IMR-90 (cell line): ENCODE measurements at regions not wholly inside any gene's neighbourhood (a gene's known extent, or its start where the extent isn't known, plus 50 kb on each side); places are given as distances from the start of the nearest gene placed in this dataset.

ENCODE experiments used
- ATAC-seq: fragments of 200-7000 bp; cut with Tn5 transposase; 2 replicates; pipeline ENCODE4 v1.9.1; 2020; ENCODE audit warnings: low read depth, mild to moderate bottlenecking, moderate library complexity
- BruUV-seq: library from RNA; stranded (reverse); fragments of 400-500 nt; replicated peaks from 2 replicates; lab custom pipeline; 2021; lab: Mats Ljungman, UMichigan
- CTCF ChIA-PET: fragments of 300-600 bp; formaldehyde crosslinking; extraction: SDS; loops from one replicate; lab custom pipeline; 2021; ENCODE audit warnings: antibody characterized with exemption; lab: Yijun Ruan, JAX
- POLR2A ChIA-PET: fragments of 300-600 bp; sonication (Branson Sonifier 250); formaldehyde crosslinking; loops from one replicate; lab custom pipeline; 2022; ENCODE audit warnings: antibody characterized with exemption; ENCODE audit not compliant: unreplicated experiment; lab: Charles Lee
- DNase-seq: peaks from one replicate; pipeline ENCODE4 v3.0.0; 2013
- H2AFZ ChIP-seq: replicated peaks from 2 replicates; pipeline ENCODE3; 2013; ENCODE audit warnings: low read length, mild to moderate bottlenecking; ENCODE audit not compliant: poor library complexity
- H2AK5ac ChIP-seq: 2 replicates; pipeline ENCODE4 v1.6.1; 2013; ENCODE audit warnings: low read depth, low read length, inconsistent platforms
- H2AK9ac ChIP-seq: replicated peaks from 2 replicates; pipeline ENCODE3; 2013; ENCODE audit warnings: mild to moderate bottlenecking, low read depth, low read length, moderate library complexity; ENCODE audit not compliant: poor library complexity
- H2BK120ac ChIP-seq: 2 replicates; pipeline ENCODE4 v1.6.1; 2013; ENCODE audit warnings: low read depth, low read length, inconsistent platforms
- H2BK15ac ChIP-seq: 3 replicates; pipeline ENCODE4 v1.6.1; 2013; ENCODE audit warnings: low read depth, low read length, inconsistent platforms
- H2BK20ac ChIP-seq: 2 replicates; pipeline ENCODE4 v1.6.1; 2013; ENCODE audit warnings: low read depth, mild to moderate bottlenecking, inconsistent platforms, low read length, moderate library complexity
- H2BK5ac ChIP-seq: 2 replicates; pipeline ENCODE4 v1.6.1; 2013; ENCODE audit warnings: mild to moderate bottlenecking, low read depth, low read length, inconsistent platforms; ENCODE audit not compliant: poor library complexity, severe bottlenecking
- H3K14ac ChIP-seq: replicated peaks from 2 replicates; pipeline ENCODE4 v1.6.1; 2013; ENCODE audit warnings: low read depth, low read length, inconsistent platforms
- H3K18ac ChIP-seq: 2 replicates; pipeline ENCODE4 v1.6.1; 2013; ENCODE audit warnings: low read depth, low read length, control low read depth
- H3K23ac ChIP-seq: 2 replicates; pipeline ENCODE4 v1.6.1; 2013; ENCODE audit warnings: low read depth, low read length, inconsistent platforms
- H3K27ac ChIP-seq: 2 replicates; pipeline ENCODE4 v1.5.1; 2013; ENCODE audit warnings: mild to moderate bottlenecking, control low read depth, low read length; ENCODE audit not compliant: insufficient read depth
- H3K27me3 ChIP-seq: 2 replicates; pipeline ENCODE4 v1.6.1; 2013; ENCODE audit warnings: low read length; ENCODE audit not compliant: control insufficient read depth, insufficient read depth
- H3K36me3 ChIP-seq: 2 replicates; pipeline ENCODE4 v1.6.1; 2013; ENCODE audit warnings: low read length, mixed read lengths; ENCODE audit not compliant: control insufficient read depth, insufficient read depth
- H3K4ac ChIP-seq: 2 replicates; pipeline ENCODE4 v1.6.1; 2013; ENCODE audit warnings: low read depth, low read length, inconsistent platforms
- H3K4me1 ChIP-seq: 2 replicates; pipeline ENCODE4 v1.6.1; 2013; ENCODE audit warnings: low read length, mixed read lengths; ENCODE audit not compliant: control insufficient read depth, insufficient read depth
- H3K4me2 ChIP-seq: 2 replicates; pipeline ENCODE4 v1.6.1; 2013; ENCODE audit warnings: low read depth, mild to moderate bottlenecking, control low read depth, low read length, moderate library complexity
- H3K4me3 ChIP-seq: 2 replicates; pipeline ENCODE4 v1.5.1; 2013; ENCODE audit warnings: low read depth, mild to moderate bottlenecking, control low read depth, low read length, moderate library complexity; ENCODE audit not compliant: insufficient read depth
- H3K56ac ChIP-seq: 2 replicates; pipeline ENCODE4 v1.6.1; 2013; ENCODE audit warnings: low read length, inconsistent platforms; ENCODE audit not compliant: insufficient read depth; ENCODE audit errors: extremely low read depth
- H3K79me1 ChIP-seq, 2 experiments: 2 replicates each; pipeline ENCODE4 v1.6.1; 2013; ENCODE audit warnings: low read length in 2 of 2, inconsistent platforms in 1 of 2, low read depth in 1 of 2
- H3K9ac ChIP-seq: 2 replicates; pipeline ENCODE4 v1.6.1; 2013; ENCODE audit warnings: low read depth, low read length, control low read depth
- H3K9me1 ChIP-seq: 2 replicates; pipeline ENCODE4 v1.6.1; 2013; ENCODE audit warnings: low read length, inconsistent platforms; ENCODE audit not compliant: insufficient read depth
- H3K9me3 ChIP-seq: 2 replicates; pipeline ENCODE4 v1.6.1; 2013; ENCODE audit warnings: low read length; ENCODE audit not compliant: control insufficient read depth, insufficient read depth
- H4K20me1 ChIP-seq: 2 replicates; pipeline ENCODE4 v1.6.1; 2013; ENCODE audit warnings: low read length, inconsistent platforms; ENCODE audit not compliant: insufficient read depth
- H4K5ac ChIP-seq: 2 replicates; pipeline ENCODE4 v1.6.1; 2013; ENCODE audit warnings: mild to moderate bottlenecking, low read depth, low read length, control low read depth
- H4K8ac ChIP-seq, 2 experiments: 2 replicates each; pipeline ENCODE4 v1.6.1; 2013; ENCODE audit warnings: low read depth in 2 of 2, low read length in 2 of 2, control low read depth in 1 of 2, inconsistent platforms in 1 of 2
- H4K91ac ChIP-seq: 2 replicates; pipeline ENCODE4 v1.6.1; 2013; ENCODE audit warnings: low read depth, low read length, inconsistent platforms; ENCODE audit not compliant: insufficient read depth
- MAFK ChIP-seq: IDR thresholded peaks from 2 replicates; pipeline ENCODE4 v1.6.1; 2012; ENCODE audit warnings: low read depth, low read length, improper control_type of control experiment
- MAZ ChIP-seq: IDR thresholded peaks from 2 replicates; pipeline ENCODE4 v1.6.1; 2012; ENCODE audit warnings: low read depth, mild to moderate bottlenecking, low read length, improper control_type of control experiment, moderate library complexity, borderline replicate concordance
- MXI1 ChIP-seq: IDR thresholded peaks from 2 replicates; pipeline ENCODE4 v1.6.1; 2012; ENCODE audit warnings: low read depth, mild to moderate bottlenecking, low read length, moderate library complexity, borderline replicate concordance
- POLR2A ChIP-seq: IDR thresholded peaks from 2 replicates; pipeline ENCODE4 v1.6.1; 2012; ENCODE audit warnings: mild to moderate bottlenecking, low read depth, low read length
- RFX5 ChIP-seq: IDR thresholded peaks from 2 replicates; pipeline ENCODE4 v1.8.0; 2012; ENCODE audit warnings: low read depth, mild to moderate bottlenecking, low read length, moderate library complexity
- WGBS, 2 experiments: methylation state at CpG; one replicate each; pipeline versions ENCODE4 v1.1.5 to v1.1.7; 2013; ENCODE audit warnings: missing lambda C conversion rate in 2 of 2; ENCODE audit not compliant: insufficient read length in 1 of 2; ENCODE audit errors: extremely low coverage in 2 of 2; 5-methylcytosine and 5-hydroxymethylcytosine counted together
- dilution Hi-C: fragments of 300-500 bp; cut with HindIII; formaldehyde crosslinking; loops from one replicate; pipeline ENCODE4 v1.14.3; 2018; ENCODE audit warnings: low sequenced_read_pairs; ENCODE audit not compliant: unreplicated experiment
- in situ Hi-C: fragments of 300-500 bp; cut with MboI; formaldehyde crosslinking; loops from 3 replicates; pipeline ENCODE4 v1.14.3; 2019; ENCODE audit warnings: low sequenced_read_pairs, inconsistent platforms, mixed read lengths
- intact Hi-C: fragments of 100-400 bp; cut with micrococcal nuclease; formaldehyde crosslinking; loops from 2 replicates; pipeline ENCODE4 v1.10.0; 2022

DNA sequence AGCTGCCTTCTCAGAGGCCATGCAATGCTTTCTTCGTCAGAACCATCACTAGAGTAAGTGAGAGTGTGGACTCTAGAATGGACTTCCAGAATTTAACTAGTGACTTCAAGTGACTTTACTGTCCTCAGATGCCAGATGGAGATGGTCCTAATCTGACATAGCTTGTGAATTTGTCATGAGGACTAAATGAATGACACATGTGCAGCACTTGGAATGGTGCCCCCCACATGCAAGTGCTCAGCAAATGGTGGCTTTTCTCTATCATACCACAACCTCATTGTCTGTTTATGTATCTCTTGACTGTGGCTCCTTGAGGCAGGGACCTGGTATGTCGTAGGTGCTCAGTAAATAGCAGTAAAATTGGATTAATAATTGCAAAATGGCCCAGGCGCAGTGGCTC is 91.6 kb upstream of the STX18 start:
- H3K4me3 ChIP-seq: no peak overlapping the region
- ChIA-PET CTCF (no interaction called here), POLR2A (no interaction called here)
- H3K23ac ChIP-seq: no peak overlapping the region
- intact Hi-C loops: no loop called here
- no peak overlapping the region for H4K91ac ChIP-seq
- in situ Hi-C loops: no loop called here
- no peak overlapping the region for H4K5ac ChIP-seq
- H3K4me2 ChIP-seq: no peak overlapping the region
- H2BK15ac ChIP-seq: no peak overlapping the region
- ATAC-seq (no peak), DNase-seq (no peak)
- H2BK20ac ChIP-seq: no peak overlapping the region
- no CpG with 5 or more reads among the region's 3 CpGs for WGBS, 2 experiments
- H3K9me1 ChIP-seq: no peaks in the 10 kb centered on the region
- no peak overlapping the region for H3K9ac ChIP-seq
- H2BK120ac ChIP-seq: no peak overlapping the region
- H3K36me3 ChIP-seq: no peaks in the 10 kb centered on the region
- peaks cover 2% of the 10 kb centered on the region; the same call in 1 of the 2 replicates for H3K27me3 ChIP-seq
- H3K79me1 ChIP-seq: no peaks in the 10 kb centered on the region
- no peak overlapping the region for H3K56ac ChIP-seq
- H2AK9ac ChIP-seq: no peak overlapping the region
- H3K18ac ChIP-seq: no peak overlapping the region
- dilution Hi-C loops: no loop called here
- H3K14ac ChIP-seq: no peak overlapping the region
- no peak overlapping the region for H2BK5ac ChIP-seq
- no TSS peak for BruUV-seq
- H4K8ac ChIP-seq: no peak overlapping the region
- H3K9me3 ChIP-seq: no peaks in the 10 kb centered on the region
- no peaks in the 10 kb centered on the region for H4K20me1 ChIP-seq
- TF ChIP-seq MXI1: no peak
- TF ChIP-seq MAZ: no peak
- no peak for TF ChIP-seq RFX5
- TF ChIP-seq MAFK: no peak
- no peak for TF ChIP-seq POLR2A
- no peak overlapping the region for H3K27ac ChIP-seq
- H3K4ac ChIP-seq: no peak overlapping the region
- H2AFZ ChIP-seq: no peak overlapping the region
- no peaks in the 10 kb centered on the region for H3K4me1 ChIP-seq
- no peak overlapping the region for H2AK5ac ChIP-seq
